ENCODE measurements at regions not wholly inside any gene's neighbourhood (a gene's known extent, or its start where the extent isn't known, plus 50 kb on each side); places are given as distances from the start of the nearest gene placed in this dataset.

DNA sequence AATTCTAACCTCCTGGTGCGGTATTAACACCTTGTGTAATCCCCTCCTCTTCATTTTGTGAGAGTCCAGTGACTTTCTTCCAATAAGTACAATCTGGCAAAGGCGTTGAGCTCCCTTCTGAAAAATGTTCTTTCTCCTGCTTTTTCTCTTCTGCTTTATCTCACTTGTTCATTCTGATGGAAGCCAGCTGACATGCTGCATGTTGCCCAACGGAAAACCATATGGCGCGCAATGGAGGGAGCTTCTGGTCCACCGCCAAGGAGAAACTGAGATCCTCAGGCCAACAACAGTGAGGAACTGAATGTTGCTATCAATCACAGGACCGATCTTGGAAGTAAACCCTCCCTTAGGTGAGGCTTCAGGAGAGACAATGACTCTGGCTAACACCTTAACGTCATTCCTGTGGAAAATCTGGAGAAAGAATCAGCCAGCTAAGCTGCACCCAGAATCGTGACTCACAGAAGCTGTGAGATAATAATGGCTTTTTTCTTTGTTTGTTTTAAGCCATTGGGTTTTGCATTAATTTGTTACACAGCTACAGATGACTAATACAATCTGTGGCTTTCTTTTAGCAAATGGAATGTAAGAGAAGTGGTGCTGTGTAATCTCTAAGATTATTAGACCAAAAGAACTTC is 1323.9 kb upstream of the DDX18 start:
- TF ChIP-seq POLR2AphosphoS5 (IDR thresholded peaks at IDR 0.05; ENCODE audit: low read depth, low read length): no peak
- no peak for TF ChIP-seq CTCF (IDR thresholded peaks at IDR 0.05)
- no peak for TF ChIP-seq REST (IDR thresholded peaks at IDR 0.05; ENCODE audit: insufficient read depth in 1 of 2, low read depth in 2 of 2, low read length in 1 of 2)
- no peak for TF ChIP-seq TCF7L2 (IDR thresholded peaks at IDR 0.05; ENCODE audit: low read depth, low read length)
- TF ChIP-seq SIN3A (IDR thresholded peaks at IDR 0.05; ENCODE audit: borderline replicate concordance, insufficient read depth, low read depth, low read length): no peak
